HG03095 (cell line): ENCODE measurements at regions not wholly inside any gene's neighbourhood (a gene's known extent, or its start where the extent isn't known, plus 50 kb on each side); places are given as distances from the start of the nearest gene placed in this dataset.
"Not testable (repeated sequence)": the region's sequence is repeated elsewhere in the genome, so short reads cannot be mapped to it uniquely, and the experiment has no call there.

ENCODE experiments used
- ATAC-seq: cut with Tn5 transposase; IDR thresholded peaks from one replicate; pipeline ENCODE4 v1.9.1; 2021; ENCODE audit warnings: moderate library complexity; ENCODE audit not compliant: unreplicated experiment

- no peak for ATAC-seq
Measured at GRCh38 chr7:91355695-91356435, 91.6 kb downstream of the FZD1 start.

- ATAC-seq: no peak
Measured at GRCh38 chr7:91356915-91357314, 92.7 kb downstream of the FZD1 start.

GRCh38 chr7:91357379-91357778, 93.1 kb downstream of the FZD1 start:
- ATAC-seq: no peak

GRCh38 chr7:91357901-91358300, 93.7 kb downstream of the FZD1 start:
- ATAC-seq: no peak

DNA sequence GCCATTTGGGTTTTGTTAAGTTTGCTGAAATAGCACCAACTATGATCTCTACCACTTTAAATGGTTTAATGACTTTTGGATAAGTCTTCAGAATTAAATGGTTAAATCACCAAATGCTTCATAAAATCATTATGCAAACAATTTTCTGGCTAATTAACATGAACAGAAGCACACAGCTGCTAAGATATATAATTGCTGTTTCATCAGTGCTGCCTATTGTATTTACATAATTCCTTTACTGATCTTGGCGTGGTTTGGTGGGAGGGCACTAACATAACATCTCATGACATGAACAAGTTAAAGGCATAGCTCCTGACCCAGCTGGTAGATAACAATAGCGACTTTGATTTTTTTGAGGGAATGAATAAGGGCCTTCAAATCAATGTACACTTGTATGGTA, 94.1 kb downstream of the FZD1 start:
- no peak for ATAC-seq

- not testable (repeated sequence) for ATAC-seq
Measured at GRCh38 chr7:91365097-91365496, 100.9 kb downstream of the FZD1 start.

- ATAC-seq: no peak
Measured at GRCh38 chr7:91366091-91366490, 101.9 kb downstream of the FZD1 start.

GRCh38 chr7:91367812-91368578, 103.8 kb downstream of the FZD1 start:
- ATAC-seq: no peak

- ATAC-seq: no peak
Measured at GRCh38 chr7:91372323-91372722, 108.1 kb downstream of the FZD1 start.

DNA sequence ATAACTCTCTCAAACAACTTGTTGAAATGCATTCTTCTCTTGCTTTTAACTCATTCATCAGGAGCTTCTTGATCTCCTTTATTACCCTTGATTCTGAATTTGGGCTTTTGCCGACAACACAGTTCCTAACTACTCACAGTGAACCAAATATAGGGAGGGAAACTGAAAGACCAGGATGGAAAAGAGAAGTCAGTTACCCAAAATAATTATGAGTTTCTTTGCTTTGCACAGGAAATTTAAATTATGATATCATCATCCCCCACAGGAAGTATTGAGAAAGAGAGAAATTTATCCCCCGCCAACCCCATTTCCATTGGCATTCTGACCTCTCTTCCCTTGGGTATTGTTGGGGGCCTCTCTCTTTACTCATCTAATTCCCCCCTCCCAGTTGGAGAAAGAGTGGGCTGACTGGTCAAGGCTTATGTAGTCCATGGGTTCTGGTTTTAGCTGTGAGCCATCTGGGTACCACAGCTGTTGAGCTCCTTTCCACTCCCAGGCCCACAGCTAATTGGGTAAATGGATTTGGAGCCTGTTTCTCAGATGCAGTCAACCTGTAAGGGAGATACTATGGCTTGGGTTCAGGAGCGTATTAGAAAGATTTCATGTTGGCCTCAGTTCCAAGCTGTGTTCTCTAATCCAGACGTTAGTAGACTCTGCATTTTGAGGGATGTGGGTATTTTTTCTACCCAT, 109.0 kb downstream of the FZD1 start:
- no peak for ATAC-seq

DNA sequence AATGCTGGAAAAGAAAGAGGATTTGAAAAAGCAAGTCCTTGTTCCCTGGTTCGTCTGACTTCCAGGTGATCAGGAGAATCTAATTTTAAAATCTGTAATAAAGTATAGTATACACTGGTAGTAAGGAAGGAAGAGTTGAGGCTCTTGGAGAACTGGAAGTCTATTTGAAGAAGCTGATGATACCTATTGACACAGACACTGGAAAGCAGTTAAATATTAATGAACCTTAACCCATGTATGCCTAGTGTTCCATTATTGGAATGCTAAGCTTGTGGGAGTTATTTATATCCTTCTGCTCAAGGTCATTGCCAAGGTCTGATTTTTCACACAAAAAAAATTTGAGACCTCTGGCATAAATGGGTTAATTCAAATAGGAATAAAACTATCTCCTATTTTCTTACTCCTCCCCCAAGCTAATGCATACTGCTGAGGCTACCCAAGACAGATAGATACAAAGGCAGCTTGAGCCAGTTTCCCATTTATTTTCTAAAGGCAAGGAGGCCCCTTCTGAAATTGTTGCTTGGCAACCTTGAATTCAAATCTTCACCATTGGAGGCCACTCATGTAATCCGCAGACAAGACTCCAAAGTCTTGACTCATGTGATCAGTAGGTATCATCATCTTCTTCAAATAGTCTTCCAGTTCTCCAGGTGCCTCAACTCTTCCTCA, 110.2 kb downstream of the FZD1 start:
- no peak for ATAC-seq

DNA sequence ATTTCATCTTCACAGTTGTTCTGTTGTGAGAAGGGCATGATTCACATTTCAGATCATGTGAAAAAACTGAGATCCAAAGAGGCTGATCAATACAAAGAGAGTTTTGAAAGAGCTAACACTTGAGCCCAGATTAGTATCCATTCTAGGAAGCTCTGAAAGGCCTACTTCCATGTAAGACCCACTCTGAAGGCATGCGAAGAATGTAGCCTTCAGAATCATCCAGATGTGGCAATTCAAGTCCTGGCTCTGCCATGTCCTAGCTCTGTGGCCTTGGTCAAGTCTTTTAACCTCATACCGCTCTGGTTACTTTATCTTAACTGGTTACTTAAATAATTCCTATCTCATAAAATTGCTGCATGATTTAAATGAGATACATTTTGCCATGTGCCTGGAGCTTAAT, 111.1 kb downstream of the FZD1 start:
- ATAC-seq: no peak

DNA sequence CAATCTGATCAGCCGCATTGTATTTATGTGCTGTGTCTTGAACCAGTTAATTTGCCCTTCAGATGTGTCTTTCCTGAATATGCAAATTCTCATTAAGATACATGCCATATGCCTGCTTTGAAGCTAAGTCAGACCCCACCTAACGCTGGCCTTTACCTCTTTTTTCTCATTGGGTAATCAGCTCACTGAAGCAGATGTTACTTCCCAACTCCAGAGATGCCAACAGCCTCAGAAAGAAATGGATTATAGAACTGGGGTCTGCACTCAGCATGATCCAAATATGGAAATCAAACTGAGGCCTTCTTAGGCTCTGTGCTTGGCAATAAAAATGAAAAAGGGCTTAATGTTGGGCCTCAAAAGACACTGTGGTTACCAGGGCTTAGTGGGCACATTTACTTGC, 113.9 kb downstream of the FZD1 start:
- ATAC-seq: no peak

GRCh38 chr7:91379236-91379635, 115.0 kb downstream of the FZD1 start:
- ATAC-seq: no peak

- no peak for ATAC-seq
Measured at GRCh38 chr7:91379991-91380390, 115.8 kb downstream of the FZD1 start.

- ATAC-seq: no peak
Measured at GRCh38 chr7:91383053-91383904, 119.0 kb downstream of the FZD1 start.

DNA sequence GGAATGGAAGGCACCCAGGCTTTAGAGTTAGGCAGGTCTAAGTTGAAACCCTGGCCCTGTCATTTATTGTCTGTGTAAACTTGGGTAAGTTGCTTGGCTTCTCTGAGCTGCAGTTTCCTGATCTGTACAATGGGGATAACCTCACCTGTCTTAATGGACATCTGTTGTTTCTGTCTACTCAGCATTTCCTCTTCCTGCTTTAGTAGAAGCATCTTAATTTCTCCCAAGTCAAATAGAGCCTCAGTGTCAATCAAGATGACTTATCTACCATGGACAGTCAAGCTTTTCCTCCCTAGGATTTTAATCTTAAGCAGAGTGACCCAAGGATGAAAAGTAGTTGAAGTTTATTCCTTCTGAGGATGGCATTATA, 119.7 kb downstream of the FZD1 start:
- ATAC-seq: no peak

GRCh38 chr7:91394757-91395156, 130.5 kb downstream of the FZD1 start:
- not testable (repeated sequence) for ATAC-seq

GRCh38 chr7:91395313-91395712, 131.1 kb downstream of the FZD1 start:
- not testable (repeated sequence) for ATAC-seq

DNA sequence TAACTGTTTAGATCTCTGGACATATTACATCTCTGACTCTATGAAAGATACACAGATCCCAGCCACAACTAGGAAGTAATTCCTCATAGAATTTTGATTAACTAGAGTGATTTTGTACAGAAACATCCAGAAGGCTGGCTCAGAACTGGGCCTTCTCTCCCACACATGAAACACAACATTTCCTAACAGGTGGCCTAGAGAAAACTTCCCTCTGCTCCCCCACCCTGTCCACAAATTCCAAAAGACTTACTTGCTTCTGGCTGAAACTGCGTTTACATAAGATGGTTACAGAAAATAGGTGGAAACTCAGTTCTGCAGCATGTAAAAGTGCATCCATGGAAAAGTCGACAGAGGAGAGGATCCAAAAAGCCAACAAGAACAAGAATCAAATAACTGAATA, 132.9 kb downstream of the FZD1 start:
- ATAC-seq: no peak
